GM12878 (cell line): ENCODE measurements at regions not wholly inside any gene's neighbourhood (a gene's known extent, or its start where the extent isn't known, plus 50 kb on each side); places are given as distances from the start of the nearest gene placed in this dataset.

ENCODE experiments used
- ATAC-seq: fragments of 200-7000 bp; cut with Tn5 transposase; 3 replicates; pipeline ENCODE4 v1.9.1; 2020; ENCODE audit warnings: mild to moderate bottlenecking, moderate library complexity
- BruUV-seq: library from RNA; stranded (reverse); fragments of 400-500 nt; replicated peaks from 2 replicates; lab custom pipeline; 2021; lab: Mats Ljungman, UMichigan
- CTCF ChIA-PET: fragments of 300-600 bp; sonication (Branson Sonifier 250); formaldehyde crosslinking; extraction: SDS; loops from one replicate; lab custom pipeline; 2021; ENCODE audit warnings: inconsistent platforms; lab: Yijun Ruan, JAX
- POLR2A ChIA-PET: fragments of 350-600 bp; formaldehyde crosslinking; extraction: SDS; loops from one replicate; lab custom pipeline; 2021; ENCODE audit warnings: inconsistent platforms; lab: Charles Lee
- RAD21 ChIA-PET: fragments of 300-600 bp; sonication (Branson Sonifier 250); formaldehyde crosslinking; loops from one replicate; lab custom pipeline; 2023; ENCODE audit warnings: antibody characterized with exemption; ENCODE audit not compliant: unreplicated experiment; lab: Charles Lee
- SMC1A ChIA-PET: fragments of 300-600 bp; sonication (Branson Sonifier 250); formaldehyde crosslinking; loops from one replicate; lab custom pipeline; 2023; ENCODE audit not compliant: unreplicated experiment, uncharacterized antibody; lab: Charles Lee
- DNase-seq: peaks from one replicate; pipeline ENCODE4 v3.0.0-alpha.2; 2011; ENCODE audit warnings: low read depth, low spot score
- FAIRE-seq: peaks from 3 replicates; lab custom pipeline; 2011; peaks lifted over from hg19 to GRCh38; lab: Jason Lieb, UNC
- H2AFZ ChIP-seq: 2 replicates; pipeline ENCODE4 v1.6.0; 2011; ENCODE audit warnings: low read depth, low read length, control low read depth; ENCODE audit not compliant: control insufficient read depth
- H3K27ac ChIP-seq: 2 replicates; pipeline ENCODE4 v1.5.1; 2011; ENCODE audit warnings: control low read depth; ENCODE audit not compliant: control insufficient read depth, insufficient read depth
- H3K27me3 ChIP-seq, 2 experiments: replicated peaks in 1 of 2; 2 replicates each; pipeline versions ENCODE4 v1.6.0 to v1.6.1; 2011; ENCODE audit warnings: low read length in 1 of 2; ENCODE audit not compliant: control insufficient read depth in 2 of 2, insufficient read depth in 2 of 2
- H3K36me3 ChIP-seq, 2 experiments: 2 replicates each; pipeline ENCODE4 v1.5.1; 2011; ENCODE audit warnings: low read length in 1 of 2; ENCODE audit not compliant: control insufficient read depth in 2 of 2, insufficient read depth in 2 of 2
- H3K4me1 ChIP-seq: 2 replicates; pipeline ENCODE4 v1.6.1; 2011; ENCODE audit warnings: mild to moderate bottlenecking, low read length, moderate library complexity, mixed read lengths; ENCODE audit not compliant: control insufficient read depth, insufficient read depth
- H3K4me2 ChIP-seq: 2 replicates; pipeline ENCODE4 v1.6.0; 2011; ENCODE audit warnings: control low read depth; ENCODE audit not compliant: control insufficient read depth, insufficient read depth
- H3K4me3 ChIP-seq: fragments of 200-600 bp; sonication (generic); 2 replicates; pipeline ENCODE4 v1.5.1; 2016
- H3K79me2 ChIP-seq: 2 replicates; pipeline ENCODE4 v1.6.0; 2011; ENCODE audit warnings: low read length; ENCODE audit not compliant: control insufficient read depth, insufficient read depth
- H3K9ac ChIP-seq: 2 replicates; pipeline ENCODE4 v1.8.0; 2011; ENCODE audit warnings: low read length, control low read depth, mixed read lengths; ENCODE audit not compliant: control insufficient read depth, insufficient read depth
- H3K9me3 ChIP-seq: replicated peaks from 3 replicates; pipeline ENCODE4 v1.5.1; 2011; ENCODE audit warnings: mild to moderate bottlenecking, low read length; ENCODE audit not compliant: control insufficient read depth, insufficient read depth
- H4K20me1 ChIP-seq: 2 replicates; pipeline ENCODE4 v1.6.0; 2011; ENCODE audit not compliant: control insufficient read depth, insufficient read depth
- BMI1 ChIP-seq: fragments of 450-650 bp; IDR thresholded peaks from 2 replicates; pipeline ENCODE4 v1.6.1; 2016; ENCODE audit warnings: mild to moderate bottlenecking, moderate library complexity, borderline replicate concordance
- CHD4 ChIP-seq: fragments of 200-600 bp; sonication (generic); IDR thresholded peaks from 2 replicates; pipeline ENCODE4 v1.6.1; 2016; ENCODE audit warnings: mild to moderate bottlenecking
- HDGF ChIP-seq: fragments of 450-650 bp; IDR thresholded peaks from 2 replicates; pipeline ENCODE4 v1.6.1; 2016; ENCODE audit warnings: antibody characterized with exemption
- KLF5 ChIP-seq: fragments of 450-650 bp; IDR thresholded peaks from 2 replicates; pipeline ENCODE4 v1.6.1; 2014; ENCODE audit warnings: mild to moderate bottlenecking; ENCODE audit not compliant: partially characterized antibody
- NBN ChIP-seq: fragments of 450-650 bp; IDR thresholded peaks from 2 replicates; pipeline ENCODE4 v1.6.1; 2016
- NFIC ChIP-seq: IDR thresholded peaks from 2 replicates; pipeline ENCODE4 v1.6.1; 2012; ENCODE audit warnings: low read depth, mild to moderate bottlenecking, inconsistent platforms, low read length, moderate library complexity
- PAX5 ChIP-seq: IDR thresholded peaks from 2 replicates; pipeline ENCODE4 v1.6.1; 2011; ENCODE audit warnings: low read depth, low read length, borderline replicate concordance
- RBBP5 ChIP-seq: fragments of 200-600 bp; sonication (generic); conservative IDR thresholded peaks from 2 replicates; pipeline ENCODE4 v1.6.1; 2016
- SMAD1 ChIP-seq: fragments of 450-650 bp; IDR thresholded peaks from 2 replicates; pipeline ENCODE4 v1.6.1; 2018; ENCODE audit warnings: mild to moderate bottlenecking, low read depth; ENCODE audit not compliant: partially characterized antibody
- SMC3 ChIP-seq: IDR thresholded peaks from 2 replicates; pipeline ENCODE4 v1.6.1; 2011; ENCODE audit warnings: low read length, improper control_type of control experiment, borderline replicate concordance
- SP1 ChIP-seq: IDR thresholded peaks from one replicate; pipeline ENCODE4 v1.6.1; 2011; ENCODE audit warnings: low read depth, low read length
- SREBF1 ChIP-seq: IDR thresholded peaks from 2 replicates; pipeline ENCODE4 v1.6.1; 2012; ENCODE audit warnings: mild to moderate bottlenecking, low read length
- TCF12 ChIP-seq: IDR thresholded peaks from 2 replicates; pipeline ENCODE4 v1.6.1; 2011; ENCODE audit warnings: low read depth, mild to moderate bottlenecking, low read length
- WRNIP1 ChIP-seq: IDR thresholded peaks from 2 replicates; pipeline ENCODE4 v1.6.1; 2011; ENCODE audit warnings: low read depth, low read length, improper control_type of control experiment, borderline replicate concordance
- WGBS: methylation state at CpG from one replicate; pipeline ENCODE4 v1.1.6; 2016; ENCODE audit warnings: low lambda C conversion rate; ENCODE audit not compliant: insufficient replicate concordance, insufficient coverage; ENCODE audit errors: missing lambda C conversion rate; 5-methylcytosine and 5-hydroxymethylcytosine counted together
- in situ Hi-C: fragments of 300-500 bp; cut with MboI; formaldehyde crosslinking; loops from 9 replicates; pipeline ENCODE4 v1.14.3; 2018; ENCODE audit warnings: mixed read lengths
- intact Hi-C: fragments of 100-400 bp; cut with micrococcal nuclease; formaldehyde crosslinking; loops from one replicate; pipeline ENCODE4 v1.14.2; 2022; ENCODE audit not compliant: unreplicated experiment
- TF ChIP-seq, protein P1 (sequence below): IDR thresholded peaks from 2 replicates; pipeline ENCODE4 v1.6.1; 2011; ENCODE audit warnings: borderline replicate concordance, low read depth, mild to moderate bottlenecking, moderate library complexity, low read length; ENCODE audit not compliant: insufficient read depth, poor library complexity, severe bottlenecking

DNA sequence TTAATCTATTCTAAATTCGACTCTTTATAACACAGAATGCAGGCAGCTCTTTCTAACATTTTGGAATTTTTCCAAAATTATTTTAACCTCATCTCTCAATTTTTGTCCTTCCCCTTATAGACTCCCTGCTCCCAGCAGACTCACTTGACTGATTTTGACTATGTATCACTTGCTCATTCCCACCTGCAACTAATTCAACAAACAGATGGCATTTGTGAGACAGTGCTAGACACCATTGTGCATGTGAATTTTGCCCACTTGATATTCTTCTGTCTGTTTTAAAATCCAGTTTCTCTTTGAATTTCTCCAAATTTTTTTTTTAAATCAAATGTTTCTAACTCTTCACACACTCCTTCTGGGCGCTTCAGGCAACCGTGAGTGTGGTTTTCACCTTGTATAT is 1534.0 kb downstream of the PCDH7 start:
- no peaks in the 10 kb centered on the region for H3K27me3 ChIP-seq
- no peak overlapping the region for H2AFZ ChIP-seq
- no peaks in the 10 kb centered on the region for H3K4me1 ChIP-seq
- RAD21 ChIA-PET: no interaction called here
- no peak overlapping the region for H3K4me3 ChIP-seq
- DNase-seq: no peak
- no peaks in the 10 kb centered on the region for H3K36me3 ChIP-seq
- no peak for FAIRE-seq
- in situ Hi-C loops (no loop called here), intact Hi-C loops (no loop called here)
- CTCF ChIA-PET: interaction anchor here (1.0 kb wide), 1 partner anchor 19 kb away, joined by 4 read pairs; no protein-coding TSS in a partner anchor
- H3K79me2 ChIP-seq: no peaks in the 10 kb centered on the region
- no peak overlapping the region for H3K27ac ChIP-seq
- SMC1A ChIA-PET: interaction anchor here (0.6 kb wide), 1 partner anchor 141 kb away, joined by 3 read pairs; no protein-coding TSS in a partner anchor
- POLR2A ChIA-PET: no interaction called here
- H4K20me1 ChIP-seq: no peaks in the 10 kb centered on the region
- H3K9ac ChIP-seq: no peak overlapping the region
- ATAC-seq: no peak
- H3K4me2 ChIP-seq: no peak overlapping the region
- no TSS peak for BruUV-seq
- 2% methylated on average over 3 of the region's 3 CpGs for WGBS
- H3K9me3 ChIP-seq: no peaks in the 10 kb centered on the region
- TF ChIP-seq CHD4 (no peak), SP1 (no peak), HDGF (no peak), BMI1 (no peak)
- TF ChIP-seq, protein P1, sequence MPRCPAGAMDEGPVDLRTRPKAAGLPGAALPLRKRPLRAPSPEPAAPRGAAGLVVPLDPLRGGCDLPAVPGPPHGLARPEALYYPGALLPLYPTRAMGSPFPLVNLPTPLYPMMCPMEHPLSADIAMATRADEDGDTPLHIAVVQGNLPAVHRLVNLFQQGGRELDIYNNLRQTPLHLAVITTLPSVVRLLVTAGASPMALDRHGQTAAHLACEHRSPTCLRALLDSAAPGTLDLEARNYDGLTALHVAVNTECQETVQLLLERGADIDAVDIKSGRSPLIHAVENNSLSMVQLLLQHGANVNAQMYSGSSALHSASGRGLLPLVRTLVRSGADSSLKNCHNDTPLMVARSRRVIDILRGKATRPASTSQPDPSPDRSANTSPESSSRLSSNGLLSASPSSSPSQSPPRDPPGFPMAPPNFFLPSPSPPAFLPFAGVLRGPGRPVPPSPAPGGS: no peak

DNA sequence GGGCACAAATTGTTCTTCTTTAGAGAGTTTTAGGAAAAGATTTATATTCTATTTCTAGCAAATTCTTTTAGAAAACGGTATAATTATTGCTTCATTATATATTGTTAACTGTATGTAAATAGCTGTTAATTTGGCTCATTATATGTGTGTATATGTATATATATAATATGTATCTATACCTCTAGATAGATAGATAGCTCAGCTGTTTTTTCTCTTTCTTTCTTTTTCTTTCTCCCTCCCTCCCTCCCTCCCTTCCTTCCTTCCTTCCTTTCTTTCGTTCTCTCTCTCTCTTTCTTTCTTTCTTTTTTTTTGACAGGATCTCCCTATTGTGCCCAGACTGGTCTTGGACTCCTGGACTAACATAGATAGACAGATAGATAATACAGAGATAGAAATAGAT is 1538.8 kb downstream of the PCDH7 start:
- DNase-seq (no peak), ATAC-seq (no peak), FAIRE-seq (no peak)
- no peak overlapping the region for H3K4me3 ChIP-seq
- POLR2A ChIA-PET: no interaction called here
- BruUV-seq: no TSS peak
- H2AFZ ChIP-seq: no peak overlapping the region
- CTCF ChIA-PET: no interaction called here
- in situ Hi-C loops (no loop called here), intact Hi-C loops (no loop called here)
- no peaks in the 10 kb centered on the region for H3K27me3 ChIP-seq
- RAD21 ChIA-PET: no interaction called here
- H3K9ac ChIP-seq: no peak overlapping the region
- no peaks in the 10 kb centered on the region for H4K20me1 ChIP-seq
- no peak for TF ChIP-seq KLF5
- no peak for TF ChIP-seq SMC3
- TF ChIP-seq HDGF: no peak
- no peak for TF ChIP-seq NFIC
- TF ChIP-seq PAX5: no peak
- no peak for TF ChIP-seq WRNIP1
- TF ChIP-seq SREBF1: no peak
- TF ChIP-seq TCF12: no peak
- TF ChIP-seq NBN: no peak
- no peak for TF ChIP-seq SMAD1
- no peak for TF ChIP-seq RBBP5
- WGBS: 0% methylated on average over 1 of the region's 2 CpGs
- no peaks in the 10 kb centered on the region for H3K9me3 ChIP-seq
- SMC1A ChIA-PET: no interaction called here
- no peaks in the 10 kb centered on the region for H3K79me2 ChIP-seq
- H3K36me3 ChIP-seq: no peaks in the 10 kb centered on the region
- H3K27ac ChIP-seq: no peak overlapping the region
- H3K4me1 ChIP-seq: no peaks in the 10 kb centered on the region
- no peak overlapping the region for H3K4me2 ChIP-seq
